ENCODE measurements at regions not wholly inside any gene's neighbourhood (a gene's known extent, or its start where the extent isn't known, plus 50 kb on each side); places are given as distances from the start of the nearest gene placed in this dataset.

GRCh38 chr2:238774980-238775509 lies 72.8 kb upstream of the TWIST2 start:
- Histone ChIP-seq H3K4me1 (ENCODE audit: control insufficient read depth, insufficient read depth, low read length) (no peaks in the 10 kb centered on the region), H3K9me3 (ENCODE audit: control insufficient read depth, insufficient read depth, low read depth, low read length) (peaks cover 5% of the 10 kb centered on the region; the same call in 1 of the 2 replicates), H3K27me3 (ENCODE audit: control insufficient read depth, insufficient read depth, low read length) (no peaks in the 10 kb centered on the region), H3K27ac (ENCODE audit: low read length) (no peak overlapping the region), H3K36me3 (ENCODE audit: control insufficient read depth, insufficient read depth, low read length) (no peaks in the 10 kb centered on the region), H3K4me3 (ENCODE audit: low read depth in 2 of 2, low read length in 2 of 2) (no peak overlapping the region)
- in situ Hi-C loops (cut with HindIII; ENCODE audit: low pct_unique_long_range_greater_than_20kb, low sequenced_read_pairs) (no loop called here), intact Hi-C loops (cut with micrococcal nuclease; ENCODE audit: unreplicated experiment) (no loop called here)
- POLR2A ChIA-PET: interaction anchor here (0.5 kb wide), 1 partner anchor 1133 kb away, joined by 10 read pairs; no protein-coding TSS in a partner anchor
- no TSS peak for BruUV-seq (replicated peaks)
- DNase-seq (ENCODE audit: low read depth, low spot score): no peak
- ATAC-seq: no peak
- no peak for TF ChIP-seq CTCF (IDR thresholded peaks at IDR 0.05)
- no peak for TF ChIP-seq TCF7L2 (IDR thresholded peaks at IDR 0.05; ENCODE audit: low read depth, low read length)
- no peak for TF ChIP-seq REST (IDR thresholded peaks at IDR 0.05; ENCODE audit: insufficient read depth in 1 of 2, low read depth in 2 of 2, low read length in 1 of 2)
- TF ChIP-seq SIN3A (IDR thresholded peaks at IDR 0.05; ENCODE audit: borderline replicate concordance, insufficient read depth, low read depth, low read length): no peak
- TF ChIP-seq POLR2AphosphoS5 (IDR thresholded peaks at IDR 0.05; ENCODE audit: low read depth, low read length): no peak
- CTCF ChIA-PET: no interaction called here

GRCh38 chr2:238775591-238775990 lies 72.3 kb upstream of the TWIST2 start:
- H3K27ac ChIP-seq (ENCODE audit: low read length): no peak overlapping the region
- H3K27me3 ChIP-seq (ENCODE audit: control insufficient read depth, insufficient read depth, low read length): no peaks in the 10 kb centered on the region
- in situ Hi-C loops (cut with HindIII; ENCODE audit: low pct_unique_long_range_greater_than_20kb, low sequenced_read_pairs) (no loop called here), intact Hi-C loops (cut with micrococcal nuclease; ENCODE audit: unreplicated experiment) (no loop called here)
- no peaks in the 10 kb centered on the region for H3K4me1 ChIP-seq (ENCODE audit: control insufficient read depth, insufficient read depth, low read length)
- DNase-seq (ENCODE audit: low read depth, low spot score): no peak
- ChIA-PET POLR2A (interaction anchor here (0.5 kb wide), 1 partner anchor 1132 kb away, joined by 10 read pairs; no protein-coding TSS in a partner anchor), CTCF (no interaction called here)
- no TSS peak for BruUV-seq (replicated peaks)
- H3K36me3 ChIP-seq (ENCODE audit: control insufficient read depth, insufficient read depth, low read length): no peaks in the 10 kb centered on the region
- TF ChIP-seq POLR2AphosphoS5 (IDR thresholded peaks at IDR 0.05; ENCODE audit: low read depth, low read length) (no peak), TCF7L2 (IDR thresholded peaks at IDR 0.05; ENCODE audit: low read depth, low read length) (no peak), SIN3A (IDR thresholded peaks at IDR 0.05; ENCODE audit: borderline replicate concordance, insufficient read depth, low read depth, low read length) (no peak), REST (IDR thresholded peaks at IDR 0.05; ENCODE audit: insufficient read depth in 1 of 2, low read depth in 2 of 2, low read length in 1 of 2) (no peak), CTCF (IDR thresholded peaks at IDR 0.05) (no peak)
- ATAC-seq: no peak
- no peak overlapping the region for H3K4me3 ChIP-seq (ENCODE audit: low read depth in 2 of 2, low read length in 2 of 2)
- H3K9me3 ChIP-seq (ENCODE audit: control insufficient read depth, insufficient read depth, low read depth, low read length): peaks cover 5% of the 10 kb centered on the region; the same call in 1 of the 2 replicates
